Endothelial cell (in vitro differentiated cells): ENCODE measurements at regions not wholly inside any gene's neighbourhood (a gene's known extent, or its start where the extent isn't known, plus 50 kb on each side); places are given as distances from the start of the nearest gene placed in this dataset.

ENCODE experiments used
- DNase-seq: peaks from one replicate; pipeline ENCODE4 v3.0.0; 2021; ENCODE audit warnings: low spot score
- H3K27ac Mint-ChIP-seq: one replicate; pipeline ENCODE4 v1.8.0; 2021; ENCODE audit warnings: mixed read lengths, inconsistent platforms; ENCODE audit not compliant: unreplicated experiment
- H3K27me3 Mint-ChIP-seq: one replicate; pipeline ENCODE4 v1.8.0; 2021; ENCODE audit warnings: mild to moderate bottlenecking, moderate library complexity, mixed read lengths, inconsistent platforms; ENCODE audit not compliant: unreplicated experiment
- H3K36me3 Mint-ChIP-seq: one replicate; pipeline ENCODE4 v1.8.0; 2021; ENCODE audit warnings: mild to moderate bottlenecking, low read depth, mixed read lengths, inconsistent platforms; ENCODE audit not compliant: unreplicated experiment
- H3K4me1 Mint-ChIP-seq: one replicate; pipeline ENCODE4 v1.8.0; 2021; ENCODE audit warnings: mild to moderate bottlenecking, mixed read lengths, inconsistent platforms; ENCODE audit not compliant: unreplicated experiment
- H3K4me3 Mint-ChIP-seq: one replicate; pipeline ENCODE4 v1.8.0; 2021; ENCODE audit warnings: mild to moderate bottlenecking, mixed read lengths, inconsistent platforms; ENCODE audit not compliant: unreplicated experiment
- H3K9me3 Mint-ChIP-seq: one replicate; pipeline ENCODE4 v1.8.0; 2021; ENCODE audit warnings: mixed read lengths, inconsistent platforms; ENCODE audit not compliant: unreplicated experiment
- TF ChIP-seq, protein P1 (sequence below): fragments of 200-600 bp; sonication (generic); IDR thresholded peaks from one replicate; pipeline ENCODE4 v1.5.0; 2021; ENCODE audit warnings: antibody characterized with exemption; ENCODE audit not compliant: unreplicated experiment

DNA sequence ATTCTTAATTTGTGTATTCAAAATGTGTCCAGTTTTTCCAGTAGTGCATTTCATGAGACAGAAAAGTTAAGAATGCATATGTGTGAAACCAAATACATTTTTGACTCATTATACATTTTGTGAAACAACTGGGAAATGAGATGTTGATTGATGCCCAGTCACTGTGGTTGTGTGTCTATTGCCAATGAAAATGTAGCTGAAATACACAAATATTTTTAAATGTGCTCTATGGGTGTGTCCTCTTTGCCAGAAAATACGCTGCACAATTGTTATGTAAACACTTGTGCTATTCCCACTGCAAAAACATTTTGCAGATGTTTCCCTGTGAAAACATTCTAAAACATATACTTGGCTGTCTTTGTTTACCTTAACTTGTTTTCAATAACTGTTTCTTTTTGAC, 395.2 kb downstream of the TFEC start:
- DNase-seq, result no peak
- Mint-ChIP-seq H3K4me1 (no peaks in the 10 kb centered on the region), H3K4me3 (no peak overlapping the region), H3K9me3 (no peaks in the 10 kb centered on the region), H3K27me3 (no peaks in the 10 kb centered on the region), H3K27ac (no peak overlapping the region), H3K36me3 (no peaks in the 10 kb centered on the region)
- TF ChIP-seq, protein P1, sequence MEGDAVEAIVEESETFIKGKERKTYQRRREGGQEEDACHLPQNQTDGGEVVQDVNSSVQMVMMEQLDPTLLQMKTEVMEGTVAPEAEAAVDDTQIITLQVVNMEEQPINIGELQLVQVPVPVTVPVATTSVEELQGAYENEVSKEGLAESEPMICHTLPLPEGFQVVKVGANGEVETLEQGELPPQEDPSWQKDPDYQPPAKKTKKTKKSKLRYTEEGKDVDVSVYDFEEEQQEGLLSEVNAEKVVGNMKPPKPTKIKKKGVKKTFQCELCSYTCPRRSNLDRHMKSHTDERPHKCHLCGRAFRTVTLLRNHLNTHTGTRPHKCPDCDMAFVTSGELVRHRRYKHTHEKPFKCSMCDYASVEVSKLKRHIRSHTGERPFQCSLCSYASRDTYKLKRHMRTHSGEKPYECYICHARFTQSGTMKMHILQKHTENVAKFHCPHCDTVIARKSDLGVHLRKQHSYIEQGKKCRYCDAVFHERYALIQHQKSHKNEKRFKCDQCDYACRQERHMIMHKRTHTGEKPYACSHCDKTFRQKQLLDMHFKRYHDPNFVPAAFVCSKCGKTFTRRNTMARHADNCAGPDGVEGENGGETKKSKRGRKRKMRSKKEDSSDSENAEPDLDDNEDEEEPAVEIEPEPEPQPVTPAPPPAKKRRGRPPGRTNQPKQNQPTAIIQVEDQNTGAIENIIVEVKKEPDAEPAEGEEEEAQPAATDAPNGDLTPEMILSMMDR, result no peak

- DNase-seq, result no peak
- no peak overlapping the region for H3K27ac Mint-ChIP-seq
- no peaks in the 10 kb centered on the region for H3K9me3 Mint-ChIP-seq
- H3K4me1 Mint-ChIP-seq, result no peaks in the 10 kb centered on the region
- TF ChIP-seq, protein P1, result no peak
- H3K27me3 Mint-ChIP-seq, result no peaks in the 10 kb centered on the region
- H3K4me3 Mint-ChIP-seq, result no peak overlapping the region
- H3K36me3 Mint-ChIP-seq, result no peaks in the 10 kb centered on the region
Observed at GRCh38 chr7:115634633-115635032, 395.9 kb downstream of the TFEC start.

GRCh38 chr7:115632636-115633035, 397.9 kb downstream of the TFEC start:
- Mint-ChIP-seq H3K9me3 (no peaks in the 10 kb centered on the region), H3K36me3 (no peaks in the 10 kb centered on the region), H3K27ac (no peak overlapping the region), H3K4me3 (no peak overlapping the region), H3K4me1 (no peaks in the 10 kb centered on the region), H3K27me3 (no peaks in the 10 kb centered on the region)
- DNase-seq, result no peak
- TF ChIP-seq, protein P1, result no peak

DNA sequence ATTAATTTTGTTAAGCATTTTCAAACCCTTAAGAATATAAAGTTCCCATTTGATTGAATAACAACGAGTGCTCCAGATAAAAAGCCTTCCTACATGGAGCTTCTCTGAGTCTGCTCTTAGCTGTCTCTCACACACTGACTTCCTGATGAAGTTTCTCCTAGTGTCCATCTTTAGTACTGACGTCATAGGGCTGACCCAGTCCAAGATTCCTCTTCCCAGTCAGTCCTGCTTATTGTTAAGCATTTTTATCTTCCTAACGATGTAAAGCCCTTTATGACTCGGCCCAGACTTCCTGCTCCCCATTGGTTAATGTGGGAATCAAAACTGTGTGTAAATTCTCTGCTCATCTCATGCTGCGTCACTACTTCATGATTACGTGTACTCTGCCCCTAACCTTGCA, 398.8 kb downstream of the TFEC start:
- TF ChIP-seq, protein P1, result peak; percentile 51
- Mint-ChIP-seq H3K27me3 (no peaks in the 10 kb centered on the region), H3K27ac (no peak overlapping the region), H3K4me3 (no peak overlapping the region), H3K9me3 (no peaks in the 10 kb centered on the region), H3K36me3 (no peaks in the 10 kb centered on the region), H3K4me1 (no peaks in the 10 kb centered on the region)
- DNase-seq, result no peak

- DNase-seq, result no peak
- no peak overlapping the region for H3K27ac Mint-ChIP-seq
- no peaks in the 10 kb centered on the region for H3K9me3 Mint-ChIP-seq
- H3K27me3 Mint-ChIP-seq, result no peaks in the 10 kb centered on the region
- H3K4me3 Mint-ChIP-seq, result no peak overlapping the region
- TF ChIP-seq, protein P1, result no peak
- H3K36me3 Mint-ChIP-seq, result no peaks in the 10 kb centered on the region
- H3K4me1 Mint-ChIP-seq, result no peaks in the 10 kb centered on the region
Observed at GRCh38 chr7:115630049-115630448, 400.5 kb downstream of the TFEC start.
